HEK293T (cell line): ENCODE measurements at regions not wholly inside any gene's neighbourhood (a gene's known extent, or its start where the extent isn't known, plus 50 kb on each side); places are given as distances from the start of the nearest gene placed in this dataset.

Experiments used
- ARNT ChIP-seq: fragments of 450-650 bp; IDR thresholded peaks from 2 replicates; pipeline ENCODE4 v1.6.1; 2017; ENCODE audit warnings: mild to moderate bottlenecking
- BHLHE40 ChIP-seq: fragments of 450-650 bp; IDR thresholded peaks from 2 replicates; pipeline ENCODE4 v1.6.1; 2016; ENCODE audit warnings: mild to moderate bottlenecking, moderate library complexity, borderline replicate concordance
- ELF4 ChIP-seq: fragments of 450-650 bp; IDR thresholded peaks from 2 replicates; pipeline ENCODE4 v1.6.1; 2017; ENCODE audit warnings: antibody characterized with exemption
- FOXK2 ChIP-seq: fragments of 450-650 bp; IDR thresholded peaks from 2 replicates; pipeline ENCODE4 v1.6.1; 2016; ENCODE audit warnings: mild to moderate bottlenecking
- FOXM1 ChIP-seq: fragments of 450-650 bp; IDR thresholded peaks from 2 replicates; pipeline ENCODE4 v1.6.1; 2017; ENCODE audit warnings: mild to moderate bottlenecking, borderline replicate concordance
- LEF1 ChIP-seq: fragments of 450-650 bp; IDR thresholded peaks from 2 replicates; pipeline ENCODE4 v1.6.1; 2017; ENCODE audit warnings: mild to moderate bottlenecking, borderline replicate concordance
- NFRKB ChIP-seq: fragments of 450-650 bp; IDR thresholded peaks from 2 replicates; pipeline ENCODE4 v1.6.1; 2016; ENCODE audit warnings: mild to moderate bottlenecking, moderate library complexity
- SP1 ChIP-seq: fragments of 450-650 bp; IDR thresholded peaks from 2 replicates; pipeline ENCODE4 v1.6.1; 2017
- SUZ12 ChIP-seq: fragments of 450-650 bp; IDR thresholded peaks from 2 replicates; pipeline ENCODE4 v1.6.1; 2016; ENCODE audit warnings: mild to moderate bottlenecking
- TARDBP ChIP-seq: fragments of 450-650 bp; IDR thresholded peaks from 2 replicates; pipeline ENCODE4 v1.6.1; 2016

GRCh38 chr20:51277961-51278360 lies 255.1 kb upstream of the KCNG1 start:
- no peak for TF ChIP-seq ELF4
- no peak for TF ChIP-seq SP1
- TF ChIP-seq FOXM1, result no peak
- no peak for TF ChIP-seq BHLHE40
- TF ChIP-seq SUZ12, result no peak
- TF ChIP-seq TARDBP, result no peak
- TF ChIP-seq ARNT, result no peak
- no peak for TF ChIP-seq NFRKB
- no peak for TF ChIP-seq LEF1
- no peak for TF ChIP-seq FOXK2
